ENCODE measurements at regions not wholly inside any gene's neighbourhood (a gene's known extent, or its start where the extent isn't known, plus 50 kb on each side); places are given as distances from the start of the nearest gene placed in this dataset.

GRCh38 chr3:70789878-70790277, 477.4 kb upstream of the MDFIC2 start:
- no peak overlapping the region for H2AFZ ChIP-seq (ENCODE audit: low read depth, low read length, severe bottlenecking)
- H3K27ac ChIP-seq (ENCODE audit: low read depth, low read length), result no peak overlapping the region
- H3K4me3 ChIP-seq (ENCODE audit: insufficient read depth, low read length, poor library complexity, severe bottlenecking), result no peak overlapping the region
- no peak for TF ChIP-seq CTCF (IDR thresholded peaks at IDR 0.05; ENCODE audit: insufficient read depth, low read length, poor library complexity, severe bottlenecking)
- TF ChIP-seq EZH2phosphoT487 (conservative IDR thresholded peaks at IDR 0.05; ENCODE audit: low read length), result no peak
- no peaks in the 10 kb centered on the region for H3K9me2 ChIP-seq (replicated peaks; ENCODE audit: insufficient read depth, low read length)
- no peaks in the 10 kb centered on the region for H3K9me3 ChIP-seq (ENCODE audit: insufficient read depth, low read length)
- no peak overlapping the region for H3K9ac ChIP-seq (ENCODE audit: low read length)
- H3K27me3 ChIP-seq (ENCODE audit: low read length), result no peaks in the 10 kb centered on the region
- no peak overlapping the region for H3K4me2 ChIP-seq (ENCODE audit: low read depth, low read length, poor library complexity, severe bottlenecking)
- no peaks in the 10 kb centered on the region for H3K36me3 ChIP-seq (ENCODE audit: low read length)
- H3K79me2 ChIP-seq (ENCODE audit: insufficient read depth, low read length), result no peaks in the 10 kb centered on the region
- no peaks in the 10 kb centered on the region for H4K20me1 ChIP-seq (ENCODE audit: low read depth, low read length)
- no peaks in the 10 kb centered on the region for H3F3A ChIP-seq (ENCODE audit: insufficient read depth)

GRCh38 chr3:70780790-70781189, 468.4 kb upstream of the MDFIC2 start:
- Histone ChIP-seq H3K9me3 (ENCODE audit: insufficient read depth, low read length) (no peaks in the 10 kb centered on the region), H4K20me1 (ENCODE audit: low read depth, low read length) (no peaks in the 10 kb centered on the region), H3F3A (ENCODE audit: insufficient read depth) (no peaks in the 10 kb centered on the region), H3K79me2 (ENCODE audit: insufficient read depth, low read length) (no peaks in the 10 kb centered on the region), H2AFZ (ENCODE audit: low read depth, low read length, severe bottlenecking) (no peak overlapping the region), H3K9ac (ENCODE audit: low read length) (no peak overlapping the region), H3K4me2 (ENCODE audit: low read depth, low read length, poor library complexity, severe bottlenecking) (no peak overlapping the region), H3K4me3 (ENCODE audit: insufficient read depth, low read length, poor library complexity, severe bottlenecking) (no peak overlapping the region), H3K27ac (ENCODE audit: low read depth, low read length) (no peak overlapping the region), H3K9me2 (replicated peaks; ENCODE audit: insufficient read depth, low read length) (no peaks in the 10 kb centered on the region), H3K27me3 (ENCODE audit: low read length) (no peaks in the 10 kb centered on the region), H3K36me3 (ENCODE audit: low read length) (no peaks in the 10 kb centered on the region)
- no peak for TF ChIP-seq CTCF (IDR thresholded peaks at IDR 0.05; ENCODE audit: insufficient read depth, low read length, poor library complexity, severe bottlenecking)
- TF ChIP-seq EZH2phosphoT487 (conservative IDR thresholded peaks at IDR 0.05; ENCODE audit: low read length), result no peak

- H3K9me2 ChIP-seq (replicated peaks; ENCODE audit: insufficient read depth, low read length), result no peaks in the 10 kb centered on the region
- 0 out of 2 replicates have a peak, but pooled peaks cover 4% of the 10 kb centered on the region for H3K27me3 ChIP-seq (ENCODE audit: low read length)
- H3K36me3 ChIP-seq (ENCODE audit: low read length), result no peaks in the 10 kb centered on the region
- no peaks in the 10 kb centered on the region for H4K20me1 ChIP-seq (ENCODE audit: low read depth, low read length)
- no peak overlapping the region for H3K4me2 ChIP-seq (ENCODE audit: low read depth, low read length, poor library complexity, severe bottlenecking)
- no peak overlapping the region for H3K4me3 ChIP-seq (ENCODE audit: insufficient read depth, low read length, poor library complexity, severe bottlenecking)
- H3K27ac ChIP-seq (ENCODE audit: low read depth, low read length), result no peak overlapping the region
- no peak overlapping the region for H2AFZ ChIP-seq (ENCODE audit: low read depth, low read length, severe bottlenecking)
- no peak overlapping the region for H3K9ac ChIP-seq (ENCODE audit: low read length)
- TF ChIP-seq EZH2phosphoT487 (conservative IDR thresholded peaks at IDR 0.05; ENCODE audit: low read length), result no peak
- no peak for TF ChIP-seq CTCF (IDR thresholded peaks at IDR 0.05; ENCODE audit: insufficient read depth, low read length, poor library complexity, severe bottlenecking)
- H3F3A ChIP-seq (ENCODE audit: insufficient read depth), result no peaks in the 10 kb centered on the region
- H3K79me2 ChIP-seq (ENCODE audit: insufficient read depth, low read length), result no peaks in the 10 kb centered on the region
- H3K9me3 ChIP-seq (ENCODE audit: insufficient read depth, low read length), result no peaks in the 10 kb centered on the region
These were observed 466.9 kb upstream of the MDFIC2 start for GRCh38 chr3:70779296-70779695.

Measured in SU-DHL-6 (cell line).